COLO668 (cell line): ENCODE measurements at regions not wholly inside any gene's neighbourhood (a gene's known extent, or its start where the extent isn't known, plus 50 kb on each side); places are given as distances from the start of the nearest gene placed in this dataset.
"Not testable (repeated sequence)": the region's sequence is repeated elsewhere in the genome, so short reads cannot be mapped to it uniquely, and the experiment has no call there.

Experiments
- DNase-seq: peaks from one replicate; lab custom pipeline; 2025; ENCODE audit not compliant: unreplicated experiment; lab: John Stamatoyannopoulos, UW

DNA sequence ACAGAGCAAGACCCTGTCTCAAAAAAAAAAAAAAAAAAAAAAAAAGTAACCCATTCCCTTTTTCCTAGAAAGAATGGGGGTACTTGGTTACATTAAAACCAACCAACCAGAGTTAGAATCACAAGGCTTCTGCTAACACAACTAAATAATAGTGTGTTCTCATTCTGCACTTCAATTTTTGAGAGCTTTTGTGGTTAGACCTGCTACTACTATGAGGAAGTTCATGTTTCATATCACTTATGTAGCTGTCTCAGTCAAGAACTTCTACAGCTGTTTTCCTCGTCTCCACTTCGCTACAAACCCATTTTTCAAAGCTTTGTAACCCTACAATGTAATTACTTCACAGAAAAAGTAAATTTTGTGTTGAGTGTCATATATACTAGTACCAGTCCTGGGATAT lies 58.3 kb downstream of the PDHA2 start:
- DNase-seq, result no peak

- no peak for DNase-seq
Measured at GRCh38 chr4:95909211-95909610, 69.3 kb downstream of the PDHA2 start.

GRCh38 chr4:95910749-95911148 lies 70.9 kb downstream of the PDHA2 start:
- DNase-seq, result no peak

DNA sequence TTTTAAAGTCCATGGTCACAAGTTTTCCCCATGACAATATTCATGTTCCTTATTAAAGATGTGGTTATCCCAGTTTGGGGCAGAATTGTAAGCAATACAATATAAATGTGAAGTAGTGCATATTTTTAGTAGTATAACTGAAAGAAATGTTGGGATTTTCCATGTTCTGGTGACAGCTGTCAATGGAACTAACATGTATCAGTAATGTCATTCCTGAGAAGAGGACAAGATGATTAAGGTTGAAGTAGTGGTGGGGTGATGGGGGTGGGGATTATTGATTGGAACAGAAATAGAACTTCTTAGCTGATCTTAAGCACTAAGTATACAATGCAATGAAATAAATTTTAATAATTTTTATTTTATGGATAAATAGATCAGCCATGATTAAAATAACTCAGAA lies 81.6 kb downstream of the PDHA2 start:
- no peak for DNase-seq

DNA sequence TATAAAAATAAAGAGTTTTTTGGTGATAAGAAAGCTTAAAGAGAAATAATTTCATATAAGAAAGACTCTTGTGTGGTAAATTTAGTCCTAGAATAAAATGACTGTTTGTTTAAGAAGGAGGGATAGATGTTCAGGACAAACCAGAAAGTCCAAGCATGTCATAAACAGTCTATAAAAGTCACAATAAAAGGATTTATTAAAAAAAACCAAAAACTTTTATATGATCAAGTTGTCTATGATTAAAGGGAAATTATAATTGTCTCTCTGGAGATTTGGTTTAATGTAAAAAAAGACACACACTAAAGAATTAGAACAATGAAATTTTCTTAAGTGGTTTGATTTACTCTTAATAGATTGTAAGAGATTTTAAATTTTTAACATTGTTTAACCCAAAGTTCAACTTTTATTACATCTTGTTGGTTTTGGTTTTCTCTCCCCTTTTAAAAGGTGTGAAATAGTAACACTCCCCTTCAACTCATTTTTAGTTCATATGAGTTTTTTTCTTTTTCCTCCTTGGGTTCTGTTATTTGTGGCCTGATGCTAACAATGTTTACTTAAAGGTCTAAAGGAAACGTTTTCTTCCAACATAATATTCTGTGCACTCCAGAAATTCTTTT lies 89.7 kb downstream of the PDHA2 start:
- DNase-seq, result no peak

- DNase-seq, result no peak
Measured at GRCh38 chr4:95939141-95939540, 99.2 kb downstream of the PDHA2 start.

DNA sequence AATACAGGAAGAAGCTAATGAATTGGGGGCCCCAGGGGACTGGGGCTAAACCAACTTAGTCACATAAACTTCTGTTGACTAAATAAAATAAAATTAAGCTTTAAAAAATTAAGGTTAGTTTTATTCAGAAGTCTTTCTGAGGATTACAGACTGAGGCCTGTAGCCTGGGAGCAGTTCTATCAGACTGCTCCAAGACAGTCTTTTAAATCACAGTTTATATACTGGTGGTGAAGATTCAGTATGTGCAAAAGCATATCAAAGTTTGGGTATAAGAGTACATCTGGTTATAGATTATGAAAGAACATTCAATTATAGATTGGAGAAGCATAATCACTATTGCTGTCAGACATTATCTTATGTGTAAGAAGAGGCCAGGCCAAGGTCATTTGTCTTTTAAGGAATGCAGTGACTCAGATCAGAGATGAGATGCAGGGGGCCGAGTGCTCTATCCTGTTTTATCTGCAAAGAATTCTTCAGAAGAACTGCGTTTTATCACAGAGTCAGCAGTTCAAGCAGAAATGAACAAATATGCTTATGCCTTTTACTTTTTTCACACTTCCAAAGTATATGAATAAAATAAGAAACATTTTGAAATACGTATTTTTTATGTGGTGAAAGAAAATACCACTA lies 109.4 kb downstream of the PDHA2 start:
- DNase-seq, result no peak

- DNase-seq, result no peak
Measured at GRCh38 chr4:95949808-95950207, 109.9 kb downstream of the PDHA2 start.

- not testable (repeated sequence) for DNase-seq
Measured at GRCh38 chr4:95952538-95952937, 112.6 kb downstream of the PDHA2 start.

GRCh38 chr4:95956094-95956493 lies 116.2 kb downstream of the PDHA2 start:
- DNase-seq, result no peak

DNA sequence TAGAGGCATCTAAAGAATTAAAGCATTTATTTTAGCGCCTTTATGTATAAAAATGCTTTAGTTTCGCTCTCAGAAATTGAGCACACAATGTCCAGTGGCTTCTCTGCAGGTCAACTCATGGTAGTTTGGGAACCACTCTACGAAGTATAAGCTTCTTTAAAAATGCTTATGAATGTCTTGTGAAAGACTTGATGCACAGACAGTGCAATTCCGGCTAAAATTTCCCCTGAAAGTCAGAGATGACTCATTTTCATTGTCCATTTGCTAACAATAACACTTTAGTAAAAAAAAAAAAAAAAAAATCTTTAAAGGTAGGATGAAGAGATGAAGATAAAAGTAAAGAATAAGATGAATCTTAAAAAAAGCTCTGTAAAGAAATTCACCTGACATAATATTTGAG lies 117.2 kb downstream of the PDHA2 start:
- no peak for DNase-seq

DNA sequence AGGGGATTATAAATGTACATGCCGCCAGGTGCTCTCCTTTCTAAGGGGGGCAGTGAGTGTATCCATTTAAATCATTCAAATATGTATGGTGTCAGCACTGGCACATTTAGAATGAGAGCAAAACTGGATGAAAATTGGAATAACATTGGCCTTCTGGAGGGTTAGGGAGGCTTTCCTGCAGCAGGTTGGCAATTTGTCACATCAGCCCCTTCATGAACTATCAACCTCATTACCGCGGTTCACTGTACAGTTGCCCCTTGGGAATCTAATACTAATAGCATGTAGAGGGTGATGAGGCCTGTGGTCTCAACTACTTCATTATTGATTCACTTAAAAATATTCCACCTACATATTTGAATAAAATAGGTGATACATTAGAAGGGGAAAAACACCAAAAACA lies 117.9 kb downstream of the PDHA2 start:
- DNase-seq, result no peak

DNA sequence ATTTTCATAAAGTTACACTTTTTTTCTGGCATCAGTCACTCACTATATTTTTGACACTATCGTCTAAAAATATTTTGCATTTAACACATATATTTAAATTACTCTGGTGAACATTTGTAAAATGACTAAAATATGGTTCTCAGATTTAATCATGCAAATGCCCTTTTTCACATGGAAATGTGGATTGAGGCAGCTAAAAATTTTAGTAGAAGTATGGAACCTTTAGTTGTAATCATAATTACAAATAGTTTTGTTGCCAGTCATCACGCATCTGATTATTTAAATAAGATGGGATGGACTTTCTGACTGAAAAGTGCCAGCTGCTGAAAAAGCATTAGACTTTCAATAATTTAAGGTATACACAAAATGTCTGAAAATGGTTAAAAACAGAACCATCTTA lies 119.3 kb downstream of the PDHA2 start:
- DNase-seq, result no peak

GRCh38 chr4:95959633-95960032 lies 119.7 kb downstream of the PDHA2 start:
- no peak for DNase-seq

DNA sequence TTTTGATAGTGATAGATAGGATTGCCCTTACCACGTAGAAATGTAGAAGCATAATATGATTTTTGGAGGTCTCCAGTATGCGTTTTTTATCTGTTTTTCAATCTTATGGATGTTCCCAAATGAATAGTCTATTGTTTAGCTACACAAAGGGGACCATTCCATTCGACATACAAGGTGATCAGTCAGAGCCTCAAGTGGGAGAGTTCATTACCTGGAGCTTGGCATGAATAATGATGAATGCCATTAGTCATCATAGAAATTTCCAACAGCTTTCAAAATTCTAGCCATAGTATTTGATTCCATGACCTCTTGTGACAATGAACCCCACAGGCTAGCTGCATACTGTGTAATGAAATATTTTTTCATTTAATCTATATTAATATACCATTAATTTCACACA lies 123.6 kb downstream of the PDHA2 start:
- DNase-seq, result no peak

- no peak for DNase-seq
Measured at GRCh38 chr4:95979961-95980876, 140.3 kb downstream of the PDHA2 start.

GRCh38 chr4:95980877-95981360 lies 141.0 kb downstream of the PDHA2 start:
- no peak for DNase-seq

DNA sequence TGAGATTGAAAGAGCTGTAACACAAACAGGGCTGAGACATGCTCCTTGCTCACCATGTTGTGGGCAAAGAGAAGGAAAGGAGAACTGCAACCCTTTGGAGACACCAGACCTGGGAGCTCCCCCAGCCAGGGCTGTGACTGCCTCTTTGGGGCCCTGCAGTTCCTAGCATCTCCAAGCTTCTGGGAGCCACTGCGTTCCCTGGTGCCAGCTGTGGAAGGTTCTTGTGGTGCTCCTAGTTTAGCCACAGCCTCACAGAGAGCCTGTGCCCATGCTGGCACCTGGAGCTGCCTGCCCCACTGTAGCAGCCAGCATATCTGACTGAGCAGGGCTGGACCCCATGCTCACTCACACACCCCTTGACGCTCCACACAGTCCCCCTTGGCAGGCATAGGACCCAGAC lies 141.7 kb downstream of the PDHA2 start:
- DNase-seq, result no peak

- no peak for DNase-seq
Measured at GRCh38 chr4:95982516-95982915, 142.6 kb downstream of the PDHA2 start.

- DNase-seq, result peak; percentile 2
Measured at GRCh38 chr4:95984081-95984480, 144.2 kb downstream of the PDHA2 start.

GRCh38 chr4:95985051-95985450 lies 145.2 kb downstream of the PDHA2 start:
- DNase-seq, result no peak
